GM12891 (cell line): ENCODE measurements at regions not wholly inside any gene's neighbourhood (a gene's known extent, or its start where the extent isn't known, plus 50 kb on each side); places are given as distances from the start of the nearest gene placed in this dataset.

Experiments
- DNase-seq: peaks from one replicate; pipeline ENCODE4 v3.0.0; 2011; ENCODE audit warnings: low spot score; ENCODE audit not compliant: insufficient read length
- FAIRE-seq: peaks from 2 replicates; lab custom pipeline; 2011; peaks lifted over from hg19 to GRCh38; lab: Jason Lieb, UNC
- PAX5 ChIP-seq: IDR thresholded peaks from 2 replicates; pipeline ENCODE4 v1.6.1; 2011; ENCODE audit warnings: low read length, moderate library complexity, mild to moderate bottlenecking; ENCODE audit not compliant: insufficient read depth, severe bottlenecking
- POLR2A ChIP-seq: IDR thresholded peaks from 2 replicates; pipeline ENCODE4 v1.6.1; 2011; ENCODE audit warnings: low read depth, low read length, control low read depth
- POLR2AphosphoS5 ChIP-seq: IDR thresholded peaks from 2 replicates; pipeline ENCODE4 v1.6.1; 2011; ENCODE audit warnings: low read depth, low read length, control low read depth
- POU2F2 ChIP-seq: IDR thresholded peaks from 2 replicates; pipeline ENCODE4 v1.6.1; 2011; ENCODE audit warnings: low read depth, mild to moderate bottlenecking, control low read depth, low read length, moderate library complexity
- SPI1 ChIP-seq: IDR thresholded peaks from 2 replicates; pipeline ENCODE4 v1.6.1; 2011; ENCODE audit warnings: low read depth, low read length, control low read depth
- TAF1 ChIP-seq: IDR thresholded peaks from 2 replicates; pipeline ENCODE4 v1.6.1; 2011; ENCODE audit warnings: low read depth, low read length, control low read depth

- no peak for TF ChIP-seq POU2F2
- TF ChIP-seq TAF1: no peak
- TF ChIP-seq POLR2A: no peak
- no peak for TF ChIP-seq POLR2AphosphoS5
- TF ChIP-seq SPI1: no peak
- no peak for TF ChIP-seq PAX5
- FAIRE-seq (no peak), DNase-seq (no peak)
These were observed 158.0 kb upstream of the ITGB1 start for GRCh38 chr10:33115738-33116719.

- FAIRE-seq (no peak), DNase-seq (no peak)
- TF ChIP-seq POLR2A (no peak), POLR2AphosphoS5 (no peak), TAF1 (no peak), SPI1 (peak; percentile 4; the same call in 1 of the 2 replicates)
These were observed 156.5 kb upstream of the ITGB1 start for GRCh38 chr10:33114451-33114952.

- no peak for FAIRE-seq
These were observed 155.4 kb upstream of the ITGB1 start for GRCh38 chr10:33113466-33113865.

GRCh38 chr10:33112831-33113455, 154.9 kb upstream of the ITGB1 start:
- no peak for FAIRE-seq
- no peak for TF ChIP-seq SPI1
- TF ChIP-seq POLR2A: no peak
- TF ChIP-seq POU2F2: no peak
- TF ChIP-seq POLR2AphosphoS5: no peak
- TF ChIP-seq PAX5: no peak
- no peak for TF ChIP-seq TAF1
- no peak for DNase-seq

More at GRCh38 chr10:33113466-33113865, 155.4 kb upstream of the ITGB1 start:
- DNase-seq: no peak
- TF ChIP-seq SPI1: no peak
- TF ChIP-seq POLR2A: no peak
- no peak for TF ChIP-seq PAX5
- TF ChIP-seq POLR2AphosphoS5: no peak
- no peak for TF ChIP-seq POU2F2
- no peak for TF ChIP-seq TAF1

GRCh38 chr10:33111488-33112051, 153.5 kb upstream of the ITGB1 start:
- TF ChIP-seq SPI1 (0 out of 2 replicates have a peak, but pooled peaks have one; percentile 11), POLR2AphosphoS5 (no peak)
- FAIRE-seq (no peak), DNase-seq (no peak)

GRCh38 chr10:33109788-33110469, 151.9 kb upstream of the ITGB1 start:
- DNase-seq (no peak), FAIRE-seq (no peak)
- no peak for TF ChIP-seq POLR2A
- no peak for TF ChIP-seq POLR2AphosphoS5
- TF ChIP-seq SPI1: no peak
- no peak for TF ChIP-seq PAX5
- TF ChIP-seq POU2F2: no peak
- no peak for TF ChIP-seq TAF1

- TF ChIP-seq POLR2A (no peak), SPI1 (no peak), PAX5 (no peak), TAF1 (no peak), POU2F2 (no peak), POLR2AphosphoS5 (no peak)
- FAIRE-seq: no peak
- no peak for DNase-seq
These were observed 151.4 kb upstream of the ITGB1 start for GRCh38 chr10:33109384-33109783.

- TF ChIP-seq TAF1 (no peak), POLR2A (no peak), SPI1 (no peak), POLR2AphosphoS5 (no peak), POU2F2 (no peak), PAX5 (no peak)
- FAIRE-seq (no peak), DNase-seq (no peak)
These were observed 149.9 kb upstream of the ITGB1 start for GRCh38 chr10:33107953-33108352.

GRCh38 chr10:33106767-33107166, 148.7 kb upstream of the ITGB1 start:
- DNase-seq: no peak
- FAIRE-seq: no peak
- no peak for TF ChIP-seq PAX5
- no peak for TF ChIP-seq POLR2AphosphoS5
- TF ChIP-seq SPI1: no peak
- TF ChIP-seq POU2F2: no peak
- TF ChIP-seq TAF1: no peak
- TF ChIP-seq POLR2A: no peak
